ENCODE measurements at regions not wholly inside any gene's neighbourhood (a gene's known extent, or its start where the extent isn't known, plus 50 kb on each side); places are given as distances from the start of the nearest gene placed in this dataset.

DNA sequence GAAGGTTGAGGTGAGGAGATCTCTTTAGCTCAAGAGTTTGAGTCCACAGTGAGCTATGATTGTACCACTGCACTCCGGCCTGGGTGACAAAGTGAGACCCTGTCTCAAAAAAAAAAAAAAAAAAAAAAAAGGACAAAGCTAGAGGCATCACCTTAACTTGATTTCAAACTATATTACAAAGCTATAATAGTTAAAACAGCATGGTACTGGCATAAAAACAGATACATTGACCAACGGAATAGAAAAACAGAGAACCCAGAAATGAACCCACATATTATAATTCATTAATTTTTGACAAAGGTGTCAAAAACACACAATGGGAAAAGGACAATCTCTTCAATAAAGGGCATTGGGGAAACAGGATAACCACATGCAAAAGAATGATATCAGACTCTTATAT is 50.8 kb upstream of the MBOAT1 start:
- TF ChIP-seq, protein P1, sequence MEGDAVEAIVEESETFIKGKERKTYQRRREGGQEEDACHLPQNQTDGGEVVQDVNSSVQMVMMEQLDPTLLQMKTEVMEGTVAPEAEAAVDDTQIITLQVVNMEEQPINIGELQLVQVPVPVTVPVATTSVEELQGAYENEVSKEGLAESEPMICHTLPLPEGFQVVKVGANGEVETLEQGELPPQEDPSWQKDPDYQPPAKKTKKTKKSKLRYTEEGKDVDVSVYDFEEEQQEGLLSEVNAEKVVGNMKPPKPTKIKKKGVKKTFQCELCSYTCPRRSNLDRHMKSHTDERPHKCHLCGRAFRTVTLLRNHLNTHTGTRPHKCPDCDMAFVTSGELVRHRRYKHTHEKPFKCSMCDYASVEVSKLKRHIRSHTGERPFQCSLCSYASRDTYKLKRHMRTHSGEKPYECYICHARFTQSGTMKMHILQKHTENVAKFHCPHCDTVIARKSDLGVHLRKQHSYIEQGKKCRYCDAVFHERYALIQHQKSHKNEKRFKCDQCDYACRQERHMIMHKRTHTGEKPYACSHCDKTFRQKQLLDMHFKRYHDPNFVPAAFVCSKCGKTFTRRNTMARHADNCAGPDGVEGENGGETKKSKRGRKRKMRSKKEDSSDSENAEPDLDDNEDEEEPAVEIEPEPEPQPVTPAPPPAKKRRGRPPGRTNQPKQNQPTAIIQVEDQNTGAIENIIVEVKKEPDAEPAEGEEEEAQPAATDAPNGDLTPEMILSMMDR (IDR thresholded peaks at IDR 0.05): no peak

DNA sequence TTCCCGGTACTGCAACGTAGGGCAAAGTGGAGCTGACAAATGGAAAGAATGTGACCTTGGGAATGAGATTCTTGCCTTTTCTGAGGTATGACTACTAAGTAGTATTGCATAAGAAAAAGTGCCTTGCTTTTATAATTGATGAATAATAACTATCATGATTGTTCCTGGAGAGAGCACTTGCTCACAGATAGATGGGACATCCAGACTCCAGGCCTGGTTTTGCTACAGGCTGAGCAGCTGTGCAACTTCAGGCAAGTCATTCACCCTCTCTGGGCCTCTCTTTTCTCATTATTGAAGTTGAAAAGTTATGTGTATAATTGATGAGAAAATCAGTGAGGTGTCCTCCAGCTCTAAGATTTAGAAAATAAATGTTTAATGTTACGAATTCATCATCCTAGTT is 53.6 kb upstream of the MBOAT1 start:
- TF ChIP-seq, protein P1 (IDR thresholded peaks at IDR 0.05): no peak

DNA sequence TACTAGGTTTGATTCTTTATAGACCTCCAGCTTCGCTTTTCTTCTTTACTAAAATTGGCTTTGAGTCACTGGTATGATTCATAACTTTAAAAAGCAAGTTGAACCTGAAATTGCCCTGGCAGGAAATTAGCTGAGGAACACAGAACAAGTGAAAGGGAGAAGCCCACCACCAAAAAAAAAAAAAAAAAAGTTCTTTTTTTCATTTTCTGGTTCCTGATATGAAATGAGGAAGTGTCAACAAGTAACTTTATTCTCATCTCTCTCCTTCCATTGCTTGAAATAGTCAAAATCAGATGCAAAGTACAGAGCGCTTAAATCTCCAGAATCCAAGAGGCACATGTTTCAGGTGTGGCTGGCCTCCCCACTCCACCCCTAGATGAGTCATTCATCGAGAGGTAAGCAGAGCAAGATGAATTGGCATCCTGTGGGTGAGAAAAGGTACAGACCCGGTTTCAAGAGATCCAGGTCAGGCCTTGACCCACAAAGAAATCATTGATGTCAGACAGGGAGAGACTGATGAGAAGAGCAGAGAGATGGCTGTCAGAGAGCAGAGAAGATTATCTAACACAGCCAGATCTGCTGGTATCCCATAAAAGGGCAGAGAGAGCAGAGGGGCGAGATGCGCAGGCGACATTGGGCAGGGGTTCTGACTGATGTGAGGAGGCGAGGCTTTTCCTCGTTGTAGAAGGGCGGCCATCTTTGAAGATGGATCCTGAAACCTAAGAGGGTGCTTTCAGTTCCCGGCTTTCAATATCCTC is 54.8 kb upstream of the MBOAT1 start:
- TF ChIP-seq, protein P1 (IDR thresholded peaks at IDR 0.05): no peak

DNA sequence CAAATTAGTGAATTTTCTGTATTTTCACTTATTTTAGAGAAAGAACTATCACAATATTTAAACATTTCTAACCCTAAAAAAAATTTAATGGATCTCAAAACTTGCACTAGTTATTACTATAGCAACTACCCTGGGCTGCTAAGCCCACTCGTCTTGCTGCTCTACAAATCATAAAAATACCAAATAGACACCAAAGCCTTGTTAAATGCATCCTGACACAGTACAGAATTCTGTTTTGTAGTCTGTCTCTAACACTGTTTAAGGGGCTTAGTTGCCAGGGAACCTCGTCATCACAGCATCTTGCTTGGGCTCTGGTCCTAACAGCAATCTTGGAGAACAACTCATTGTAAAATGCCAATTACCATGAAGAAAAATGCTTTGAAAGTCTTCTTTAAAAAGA is 56.9 kb upstream of the MBOAT1 start:
- TF ChIP-seq, protein P1 (IDR thresholded peaks at IDR 0.05): no peak

DNA sequence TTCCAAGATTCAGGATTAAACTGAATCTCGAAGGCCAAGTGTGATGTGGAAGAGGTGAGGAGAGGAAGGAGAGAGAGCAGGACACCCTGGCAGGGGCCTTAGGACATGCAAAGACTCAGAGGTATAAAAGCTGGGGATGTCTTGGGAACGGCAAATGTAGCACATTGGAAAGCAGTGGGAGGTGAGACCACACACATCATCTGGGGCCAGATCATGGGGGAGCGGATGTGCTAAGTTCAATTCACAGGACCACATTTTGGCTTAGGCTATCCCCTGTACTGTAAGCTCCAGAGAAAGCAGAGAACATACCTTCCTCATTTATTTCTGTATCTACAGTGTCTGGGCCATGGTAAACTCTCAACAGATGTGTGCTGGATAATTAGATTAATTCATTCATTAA is 59.5 kb upstream of the MBOAT1 start:
- TF ChIP-seq, protein P1 (IDR thresholded peaks at IDR 0.05): no peak

DNA sequence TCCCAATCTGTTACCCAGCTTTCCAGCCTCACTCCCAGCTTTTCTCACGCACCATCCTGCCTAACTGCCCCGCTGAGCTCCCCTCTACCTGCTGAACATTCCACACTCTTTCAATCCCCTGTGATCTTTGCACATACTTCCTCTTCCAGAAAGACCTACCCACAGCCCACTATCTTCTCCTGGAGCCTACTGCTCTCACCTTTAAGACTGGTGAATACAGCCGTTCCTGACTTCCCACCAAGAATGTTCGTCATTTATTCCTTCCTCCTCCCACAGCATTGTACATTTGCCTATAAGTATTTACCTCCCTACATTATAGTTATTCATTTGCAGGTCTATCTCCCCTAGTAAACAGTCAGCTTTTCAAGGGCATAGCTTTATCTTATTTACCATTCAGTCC is 61.9 kb upstream of the MBOAT1 start:
- TF ChIP-seq, protein P1 (IDR thresholded peaks at IDR 0.05): no peak

DNA sequence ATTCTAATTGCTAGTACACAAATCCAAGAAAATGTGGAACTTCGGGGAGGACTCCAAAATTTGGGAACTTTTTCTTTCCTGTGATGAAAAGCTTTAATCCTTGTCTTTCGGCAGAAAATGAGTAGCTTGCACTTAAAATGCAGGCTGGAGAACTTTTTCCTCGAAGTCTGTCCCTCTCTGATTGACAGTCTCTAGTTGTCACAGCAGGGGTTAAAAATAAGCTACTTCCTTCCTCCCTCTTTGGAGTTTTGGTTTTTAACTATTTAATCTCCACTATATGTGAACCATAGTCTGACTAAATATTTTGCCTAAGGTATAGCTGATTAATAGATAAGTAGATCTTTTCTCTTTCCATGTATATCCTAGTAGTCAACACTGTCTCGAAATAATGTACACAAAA is 66.8 kb upstream of the MBOAT1 start:
- TF ChIP-seq, protein P1 (IDR thresholded peaks at IDR 0.05): no peak

Measured in LNCAP (cell line).